Activated B cell treated with CpG ODN at 0.5 μM for 24 hours (primary cell): ENCODE measurements at regions not wholly inside any gene's neighbourhood (a gene's known extent, or its start where the extent isn't known, plus 50 kb on each side); places are given as distances from the start of the nearest gene placed in this dataset.

ENCODE experiments used
- ATAC-seq: fragments of 200-7000 bp; cut with Tn5 transposase; one replicate; pipeline ENCODE4 v1.10.0; 2021; ENCODE audit warnings: low read depth, mild to moderate bottlenecking, moderate library complexity
- CTCF ChIA-PET: fragments of 350-600 bp; sonication (Branson Sonifier 250); formaldehyde crosslinking; loops from one replicate; lab custom pipeline; 2021; ENCODE audit warnings: antibody characterized with exemption; lab: Charles Lee
- POLR2A ChIA-PET: fragments of 350-600 bp; sonication (Branson Sonifier 250); formaldehyde crosslinking; loops from one replicate; lab custom pipeline; 2021; ENCODE audit warnings: antibody characterized with exemption; lab: Charles Lee
- DNase-seq: peaks from one replicate; pipeline ENCODE4 v3.0.0; 2022
- H3K27ac Mint-ChIP-seq: one replicate; pipeline ENCODE4 v1.8.0; 2020; ENCODE audit warnings: mixed read lengths
- H3K27me3 Mint-ChIP-seq: one replicate; pipeline ENCODE4 v1.8.0; 2021; ENCODE audit warnings: mixed read lengths
- H3K36me3 Mint-ChIP-seq: one replicate; pipeline ENCODE4 v1.8.0; 2021; ENCODE audit warnings: low read depth, mixed read lengths
- H3K4me1 Mint-ChIP-seq: one replicate; pipeline ENCODE4 v1.8.0; 2021; ENCODE audit warnings: mixed read lengths
- H3K4me3 Mint-ChIP-seq: one replicate; pipeline ENCODE4 v1.8.0; 2020; ENCODE audit warnings: mild to moderate bottlenecking, mixed read lengths
- H3K9me3 Mint-ChIP-seq: one replicate; pipeline ENCODE4 v1.8.0; 2020; ENCODE audit warnings: mixed read lengths
- CTCF ChIP-seq: fragments of 200-600 bp; IDR thresholded peaks from one replicate; pipeline ENCODE4 v1.8.0; 2022; ENCODE audit warnings: antibody characterized with exemption, mild to moderate bottlenecking
- intact Hi-C: fragments of 100-400 bp; cut with micrococcal nuclease; formaldehyde crosslinking; loops from one replicate; pipeline ENCODE4 v1.15.1; 2024

- ATAC-seq (no peak), DNase-seq (no peak)
- no peak for TF ChIP-seq CTCF
- no peak overlapping the region for H3K27ac Mint-ChIP-seq
- intact Hi-C loops = no loop called here
- H3K4me3 Mint-ChIP-seq = no peak overlapping the region
- H3K27me3 Mint-ChIP-seq = no peaks in the 10 kb centered on the region
- ChIA-PET POLR2A (no interaction called here), CTCF (no interaction called here)
- H3K9me3 Mint-ChIP-seq = no peaks in the 10 kb centered on the region
- no peaks in the 10 kb centered on the region for H3K4me1 Mint-ChIP-seq
- no peaks in the 10 kb centered on the region for H3K36me3 Mint-ChIP-seq
Measured at GRCh38 chr3:69491975-69492374, 106.1 kb upstream of the FRMD4B start.

- Mint-ChIP-seq H3K36me3 (no peaks in the 10 kb centered on the region), H3K27me3 (no peaks in the 10 kb centered on the region), H3K27ac (no peak overlapping the region), H3K9me3 (no peaks in the 10 kb centered on the region), H3K4me1 (no peaks in the 10 kb centered on the region), H3K4me3 (no peak overlapping the region)
- no peak for ATAC-seq
- no peak for TF ChIP-seq CTCF
- ChIA-PET POLR2A (no interaction called here), CTCF (no interaction called here)
- intact Hi-C loops = no loop called here
- DNase-seq = no peak
Measured at GRCh38 chr3:69490971-69491370, 105.1 kb upstream of the FRMD4B start.

GRCh38 chr3:69490235-69490634 is 104.3 kb upstream of the FRMD4B start:
- TF ChIP-seq CTCF = no peak
- no peaks in the 10 kb centered on the region for H3K9me3 Mint-ChIP-seq
- H3K4me3 Mint-ChIP-seq = no peak overlapping the region
- no peak for DNase-seq
- H3K27ac Mint-ChIP-seq = no peak overlapping the region
- no peaks in the 10 kb centered on the region for H3K4me1 Mint-ChIP-seq
- no peaks in the 10 kb centered on the region for H3K36me3 Mint-ChIP-seq
- H3K27me3 Mint-ChIP-seq = no peaks in the 10 kb centered on the region
- ChIA-PET CTCF (no interaction called here), POLR2A (no interaction called here)
- intact Hi-C loops = no loop called here
- no peak for ATAC-seq

- H3K36me3 Mint-ChIP-seq = no peaks in the 10 kb centered on the region
- no peaks in the 10 kb centered on the region for H3K4me1 Mint-ChIP-seq
- intact Hi-C loops = no loop called here
- CTCF ChIA-PET = no interaction called here
- no peak overlapping the region for H3K27ac Mint-ChIP-seq
- POLR2A ChIA-PET = no interaction called here
- DNase-seq (no peak), ATAC-seq (no peak)
- TF ChIP-seq CTCF = no peak
- H3K27me3 Mint-ChIP-seq = peaks cover 2% of the 10 kb centered on the region
- no peak overlapping the region for H3K4me3 Mint-ChIP-seq
- H3K9me3 Mint-ChIP-seq = no peaks in the 10 kb centered on the region
Measured at GRCh38 chr3:69488026-69488425, 102.1 kb upstream of the FRMD4B start.

- no peak overlapping the region for H3K4me3 Mint-ChIP-seq
- ChIA-PET POLR2A (no interaction called here), CTCF (no interaction called here)
- H3K9me3 Mint-ChIP-seq = no peaks in the 10 kb centered on the region
- H3K27ac Mint-ChIP-seq = no peak overlapping the region
- DNase-seq (no peak), ATAC-seq (no peak)
- H3K27me3 Mint-ChIP-seq = peaks cover 8% of the 10 kb centered on the region
- intact Hi-C loops = no loop called here
- no peaks in the 10 kb centered on the region for H3K36me3 Mint-ChIP-seq
- TF ChIP-seq CTCF = no peak
- no peaks in the 10 kb centered on the region for H3K4me1 Mint-ChIP-seq
Measured at GRCh38 chr3:69485489-69485888, 99.6 kb upstream of the FRMD4B start.
